HG03039 (cell line): ENCODE measurements at regions not wholly inside any gene's neighbourhood (a gene's known extent, or its start where the extent isn't known, plus 50 kb on each side); places are given as distances from the start of the nearest gene placed in this dataset.
"Not testable (repeated sequence)": the region's sequence is repeated elsewhere in the genome, so short reads cannot be mapped to it uniquely, and the experiment has no call there.

Experiments used
- ATAC-seq: cut with Tn5 transposase; IDR thresholded peaks from one replicate; pipeline ENCODE4 v1.9.1; 2021; ENCODE audit warnings: mild to moderate bottlenecking, moderate library complexity; ENCODE audit not compliant: unreplicated experiment

- ATAC-seq, result no peak
Observed at GRCh38 chr2:19207452-19207851, 151.0 kb downstream of the OSR1 start.

GRCh38 chr2:19205983-19206533 is 152.4 kb downstream of the OSR1 start:
- ATAC-seq, result no peak

GRCh38 chr2:19203866-19204265 is 154.6 kb downstream of the OSR1 start:
- ATAC-seq, result no peak

- no peak for ATAC-seq
Observed at GRCh38 chr2:19201911-19202462, 156.4 kb downstream of the OSR1 start.

GRCh38 chr2:19198381-19198780 is 160.0 kb downstream of the OSR1 start:
- no peak for ATAC-seq

GRCh38 chr2:19195661-19196060 is 162.8 kb downstream of the OSR1 start:
- ATAC-seq, result no peak

GRCh38 chr2:19189391-19189790 is 169.0 kb downstream of the OSR1 start:
- no peak for ATAC-seq

- no peak for ATAC-seq
Observed at GRCh38 chr2:19187323-19188020, 171.0 kb downstream of the OSR1 start.

GRCh38 chr2:19185086-19185485 is 173.3 kb downstream of the OSR1 start:
- no peak for ATAC-seq

GRCh38 chr2:19178175-19178574 is 180.2 kb downstream of the OSR1 start:
- ATAC-seq, result no peak

- no peak for ATAC-seq
Observed at GRCh38 chr2:19176977-19177376, 181.4 kb downstream of the OSR1 start.

- no peak for ATAC-seq
Observed at GRCh38 chr2:19176172-19176852, 182.1 kb downstream of the OSR1 start.

GRCh38 chr2:19174176-19174575 is 184.2 kb downstream of the OSR1 start:
- no peak for ATAC-seq

- no peak for ATAC-seq
Observed at GRCh38 chr2:19171409-19171808, 187.0 kb downstream of the OSR1 start.

GRCh38 chr2:19169134-19169768 is 189.2 kb downstream of the OSR1 start:
- ATAC-seq, result no peak

GRCh38 chr2:19164099-19164498 is 194.3 kb downstream of the OSR1 start:
- ATAC-seq, result not testable (repeated sequence)

GRCh38 chr2:19158896-19159295 is 199.5 kb downstream of the OSR1 start:
- no peak for ATAC-seq

- no peak for ATAC-seq
Observed at GRCh38 chr2:19158211-19158610, 200.2 kb downstream of the OSR1 start.

GRCh38 chr2:19156646-19157045 is 201.8 kb downstream of the OSR1 start:
- no peak for ATAC-seq

GRCh38 chr2:19150726-19151125 is 207.7 kb downstream of the OSR1 start:
- ATAC-seq, result no peak

GRCh38 chr2:19146867-19147266 is 211.6 kb downstream of the OSR1 start:
- no peak for ATAC-seq
